ENCODE measurements at regions not wholly inside any gene's neighbourhood (a gene's known extent, or its start where the extent isn't known, plus 50 kb on each side); places are given as distances from the start of the nearest gene placed in this dataset.

DNA sequence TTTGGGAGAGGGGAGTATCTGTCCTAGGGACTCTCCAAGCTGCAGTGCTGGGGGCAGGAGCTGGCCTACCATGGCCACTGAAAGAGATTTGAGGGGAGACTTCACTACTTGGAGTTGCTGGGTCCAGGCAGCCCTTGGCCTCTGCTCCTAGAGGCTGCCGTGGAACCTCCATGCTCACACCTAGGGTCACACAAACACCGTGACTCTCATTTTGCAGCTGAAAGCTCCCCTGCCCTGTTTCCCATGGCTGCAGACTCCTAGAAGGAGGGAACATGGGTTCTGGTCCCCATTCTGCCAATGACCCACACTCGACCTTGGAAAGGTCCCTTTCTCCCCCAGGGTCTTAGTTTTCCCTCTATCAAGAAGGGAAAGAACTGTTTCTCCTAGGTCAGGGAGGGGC lies 147.1 kb upstream of the PPP1R26 start:
- H3K27me3 Mint-ChIP-seq, result peaks cover 22% of the 10 kb centered on the region
- TF ChIP-seq, protein P1, sequence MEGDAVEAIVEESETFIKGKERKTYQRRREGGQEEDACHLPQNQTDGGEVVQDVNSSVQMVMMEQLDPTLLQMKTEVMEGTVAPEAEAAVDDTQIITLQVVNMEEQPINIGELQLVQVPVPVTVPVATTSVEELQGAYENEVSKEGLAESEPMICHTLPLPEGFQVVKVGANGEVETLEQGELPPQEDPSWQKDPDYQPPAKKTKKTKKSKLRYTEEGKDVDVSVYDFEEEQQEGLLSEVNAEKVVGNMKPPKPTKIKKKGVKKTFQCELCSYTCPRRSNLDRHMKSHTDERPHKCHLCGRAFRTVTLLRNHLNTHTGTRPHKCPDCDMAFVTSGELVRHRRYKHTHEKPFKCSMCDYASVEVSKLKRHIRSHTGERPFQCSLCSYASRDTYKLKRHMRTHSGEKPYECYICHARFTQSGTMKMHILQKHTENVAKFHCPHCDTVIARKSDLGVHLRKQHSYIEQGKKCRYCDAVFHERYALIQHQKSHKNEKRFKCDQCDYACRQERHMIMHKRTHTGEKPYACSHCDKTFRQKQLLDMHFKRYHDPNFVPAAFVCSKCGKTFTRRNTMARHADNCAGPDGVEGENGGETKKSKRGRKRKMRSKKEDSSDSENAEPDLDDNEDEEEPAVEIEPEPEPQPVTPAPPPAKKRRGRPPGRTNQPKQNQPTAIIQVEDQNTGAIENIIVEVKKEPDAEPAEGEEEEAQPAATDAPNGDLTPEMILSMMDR (conservative IDR thresholded peaks at IDR 0.05), result no peak
- H3K36me3 Mint-ChIP-seq, result no peaks in the 10 kb centered on the region
- no peak overlapping the region for H3K27ac Mint-ChIP-seq
- H3K4me1 Mint-ChIP-seq (ENCODE audit: unreplicated experiment), result peaks cover 7% of the 10 kb centered on the region
- H3K9me3 Mint-ChIP-seq, result no peaks in the 10 kb centered on the region
- DNase-seq (ENCODE audit: extremely low spot score, unreplicated experiment), result peak; percentile 27
- no peak overlapping the region for H3K4me3 Mint-ChIP-seq

DNA sequence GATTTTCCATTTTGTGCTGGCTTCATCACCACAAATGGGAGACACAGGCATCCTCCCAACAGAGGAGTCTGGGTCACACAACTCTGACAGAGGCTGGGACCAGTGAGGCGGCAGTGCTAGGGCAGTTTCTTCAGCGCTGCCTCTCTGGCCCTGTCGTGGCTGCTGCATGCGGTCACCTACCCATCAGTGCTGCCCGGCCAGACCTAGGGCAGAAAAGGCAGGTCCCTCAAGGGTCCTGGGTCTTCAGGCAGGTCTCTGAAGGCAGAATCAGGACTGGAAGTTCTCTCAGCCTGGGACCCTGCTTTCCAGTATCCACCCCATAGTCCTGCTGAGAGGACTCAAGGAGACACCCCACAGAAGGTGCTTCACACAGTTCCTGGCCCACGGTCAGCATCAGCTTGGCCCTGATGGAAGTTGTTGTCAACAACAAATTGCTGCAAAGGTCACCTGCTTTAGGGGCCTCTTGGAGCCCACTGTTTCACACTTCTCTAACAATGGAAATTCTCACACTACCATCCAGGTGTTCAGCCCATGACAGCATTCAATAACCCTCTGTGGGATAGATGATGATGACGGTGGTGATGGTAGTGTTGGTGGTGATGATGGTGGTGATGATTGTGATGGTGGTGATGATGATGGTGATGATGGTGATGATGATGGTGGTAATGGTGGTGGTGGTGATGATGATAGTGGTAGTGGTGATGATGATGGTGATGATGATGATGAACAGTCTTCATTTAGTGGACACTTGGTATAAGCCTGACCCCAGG lies 146.4 kb upstream of the PPP1R26 start:
- Mint-ChIP-seq H3K36me3 (no peaks in the 10 kb centered on the region), H3K4me3 (no peak overlapping the region), H3K27me3 (peaks cover 19% of the 10 kb centered on the region), H3K9me3 (no peaks in the 10 kb centered on the region), H3K27ac (no peak overlapping the region), H3K4me1 (ENCODE audit: unreplicated experiment) (peaks cover 7% of the 10 kb centered on the region)
- TF ChIP-seq, protein P1 (conservative IDR thresholded peaks at IDR 0.05), result no peak
- peak; percentile 58 for DNase-seq (ENCODE audit: extremely low spot score, unreplicated experiment)

DNA sequence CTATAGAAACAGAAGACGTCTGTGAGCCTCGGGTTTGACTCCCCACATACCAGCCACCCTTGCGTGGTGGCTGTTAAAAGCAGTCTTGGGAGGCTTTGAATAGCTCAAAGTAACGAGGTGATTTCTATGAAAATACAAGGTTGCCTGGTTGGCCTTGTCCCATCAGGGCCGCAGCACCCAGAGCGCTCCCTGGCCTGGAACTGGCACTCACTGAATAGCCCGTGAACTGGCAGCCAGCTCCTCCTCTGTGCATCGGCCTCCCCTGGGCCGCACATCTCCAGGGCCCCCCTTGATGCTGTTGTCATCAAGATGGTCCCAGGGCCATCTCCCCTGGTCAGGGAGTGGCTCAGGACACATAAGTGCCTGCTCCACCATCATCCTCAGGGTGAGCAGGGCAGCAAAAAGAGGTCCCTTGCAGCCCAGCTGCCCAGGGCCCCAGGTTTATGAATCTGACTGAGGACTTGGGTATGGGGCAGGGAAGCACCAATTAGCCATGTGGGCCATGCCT lies 144.6 kb upstream of the PPP1R26 start:
- DNase-seq (ENCODE audit: extremely low spot score, unreplicated experiment), result peak; percentile 47
- H3K4me1 Mint-ChIP-seq (ENCODE audit: unreplicated experiment), result peaks cover 9% of the 10 kb centered on the region
- H3K36me3 Mint-ChIP-seq, result no peaks in the 10 kb centered on the region
- H3K4me3 Mint-ChIP-seq, result no peak overlapping the region
- H3K9me3 Mint-ChIP-seq, result no peaks in the 10 kb centered on the region
- TF ChIP-seq, protein P1 (conservative IDR thresholded peaks at IDR 0.05), result no peak
- H3K27ac Mint-ChIP-seq, result no peak overlapping the region
- H3K27me3 Mint-ChIP-seq, result peaks cover 27% of the 10 kb centered on the region

DNA sequence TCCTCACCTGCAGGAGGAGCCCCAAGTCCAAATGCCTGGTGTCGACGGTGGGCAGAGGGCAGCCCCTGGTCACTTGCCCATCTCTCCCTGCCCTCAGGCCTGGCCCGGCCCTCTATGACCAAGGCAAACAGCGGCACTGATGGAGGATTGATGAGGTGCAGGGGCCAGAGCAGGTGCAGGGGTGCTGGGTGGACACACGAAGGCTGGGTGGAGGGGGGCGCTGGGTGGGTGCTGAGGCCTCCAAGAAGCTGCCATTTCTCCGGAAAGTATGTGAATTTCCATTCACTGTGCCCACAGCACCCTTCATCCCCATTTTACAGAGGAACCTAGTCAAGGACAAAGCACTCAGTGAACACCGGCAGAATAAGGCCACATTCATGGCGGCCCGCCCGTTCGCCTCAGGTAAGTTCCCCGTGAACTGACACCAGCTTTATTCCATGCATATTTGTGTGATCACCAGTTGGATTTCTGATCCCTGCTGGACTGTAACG lies 143.8 kb upstream of the PPP1R26 start:
- Mint-ChIP-seq H3K4me1 (ENCODE audit: unreplicated experiment) (peaks cover 15% of the 10 kb centered on the region), H3K4me3 (no peak overlapping the region), H3K9me3 (no peaks in the 10 kb centered on the region), H3K27ac (no peak overlapping the region), H3K36me3 (no peaks in the 10 kb centered on the region), H3K27me3 (peaks cover 33% of the 10 kb centered on the region)
- DNase-seq (ENCODE audit: extremely low spot score, unreplicated experiment), result peak; percentile 55
- TF ChIP-seq, protein P1 (conservative IDR thresholded peaks at IDR 0.05), result no peak

DNA sequence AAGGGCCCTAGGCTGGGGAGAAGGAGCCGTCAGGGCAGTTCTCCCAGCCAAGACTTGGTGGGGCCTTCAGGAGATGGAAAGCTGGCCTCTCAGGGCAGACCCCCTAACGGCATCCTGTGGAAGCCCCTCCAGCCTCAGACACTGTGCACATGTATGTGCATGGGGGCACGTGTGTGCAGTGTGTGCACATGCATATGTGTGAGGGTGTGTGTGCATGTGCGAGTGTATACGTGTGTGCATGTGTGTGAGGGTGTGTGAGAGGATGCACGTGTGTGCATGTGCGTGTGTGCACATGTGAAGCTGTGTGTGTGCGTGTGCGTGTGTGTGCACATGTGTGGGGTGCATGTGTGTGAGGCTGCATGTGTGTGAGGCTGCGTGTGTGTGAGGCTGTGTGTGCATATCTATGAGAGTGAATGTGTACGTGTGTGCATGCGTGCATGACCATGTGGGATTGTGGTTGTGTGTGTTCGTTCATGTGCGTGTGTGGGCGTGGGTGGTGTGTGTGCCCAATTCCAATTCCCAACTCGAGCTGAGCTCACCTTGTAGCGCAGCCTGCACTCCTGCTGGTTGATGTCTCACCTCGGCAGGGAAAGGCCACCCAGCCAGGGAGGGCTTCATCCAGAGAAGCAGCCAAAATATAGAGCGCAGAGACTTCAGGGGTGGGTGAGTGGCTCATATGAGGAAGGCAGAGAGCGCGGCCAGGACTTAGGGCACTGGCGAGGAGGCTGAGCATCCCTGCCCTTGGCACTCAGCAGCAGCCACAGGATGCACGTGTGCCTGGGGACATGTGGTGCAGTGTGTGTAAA lies 142.7 kb upstream of the PPP1R26 start:
- TF ChIP-seq, protein P1 (conservative IDR thresholded peaks at IDR 0.05), result no peak
- H3K4me3 Mint-ChIP-seq, result no peak overlapping the region
- H3K27me3 Mint-ChIP-seq, result peaks cover 38% of the 10 kb centered on the region
- H3K4me1 Mint-ChIP-seq (ENCODE audit: unreplicated experiment), result peaks cover 13% of the 10 kb centered on the region
- no peaks in the 10 kb centered on the region for H3K36me3 Mint-ChIP-seq
- H3K27ac Mint-ChIP-seq, result no peak overlapping the region
- DNase-seq (ENCODE audit: extremely low spot score, unreplicated experiment), result peak; percentile 48
- no peaks in the 10 kb centered on the region for H3K9me3 Mint-ChIP-seq

Measured in type B pancreatic cell (in vitro differentiated cells).